AG08396 (cell line): ENCODE measurements at regions not wholly inside any gene's neighbourhood (a gene's known extent, or its start where the extent isn't known, plus 50 kb on each side); places are given as distances from the start of the nearest gene placed in this dataset.
A peak's percentile ranks its signal among the peaks of the same experiment; 100 is the strongest.

ENCODE experiments used
- DNase-seq: peaks from one replicate; pipeline ENCODE4 v3.0.0; 2012; ENCODE audit warnings: low spot score, mixed read lengths

GRCh38 chr10:6342096-6342685, 139.5 kb downstream of the PFKFB3 start:
- DNase-seq, result no peak

GRCh38 chr10:6343305-6344010, 140.7 kb downstream of the PFKFB3 start:
- no peak for DNase-seq

GRCh38 chr10:6345404-6345803, 142.7 kb downstream of the PFKFB3 start:
- DNase-seq, result no peak

GRCh38 chr10:6346631-6347030, 143.9 kb downstream of the PFKFB3 start:
- no peak for DNase-seq

- DNase-seq, result peak; percentile 39
These were observed 144.7 kb downstream of the PFKFB3 start for GRCh38 chr10:6347391-6347951.

- peak; percentile 35 for DNase-seq
These were observed 145.6 kb downstream of the PFKFB3 start for GRCh38 chr10:6348096-6348874.

- no peak for DNase-seq
These were observed 147.3 kb downstream of the PFKFB3 start for GRCh38 chr10:6349846-6350535.

- no peak for DNase-seq
These were observed 147.9 kb downstream of the PFKFB3 start for GRCh38 chr10:6350609-6351008.

- DNase-seq, result no peak
These were observed 148.8 kb downstream of the PFKFB3 start for GRCh38 chr10:6351495-6351894.

GRCh38 chr10:6353526-6353925, 150.8 kb downstream of the PFKFB3 start:
- DNase-seq, result no peak

GRCh38 chr10:6354168-6354772, 151.5 kb downstream of the PFKFB3 start:
- no peak for DNase-seq

GRCh38 chr10:6356280-6356793, 153.6 kb downstream of the PFKFB3 start:
- no peak for DNase-seq

- DNase-seq, result no peak
These were observed 159.1 kb downstream of the PFKFB3 start for GRCh38 chr10:6361869-6362268.

- DNase-seq, result no peak
These were observed 160.1 kb downstream of the PFKFB3 start for GRCh38 chr10:6362879-6363278.

GRCh38 chr10:6363511-6363910, 160.8 kb downstream of the PFKFB3 start:
- no peak for DNase-seq

GRCh38 chr10:6364283-6364682, 161.6 kb downstream of the PFKFB3 start:
- DNase-seq, result no peak

- no peak for DNase-seq
These were observed 162.2 kb downstream of the PFKFB3 start for GRCh38 chr10:6364893-6365292.

- no peak for DNase-seq
These were observed 162.7 kb downstream of the PFKFB3 start for GRCh38 chr10:6365384-6365783.
